Breast epithelium (tissue), 3 donors: ENCODE measurements at regions not wholly inside any gene's neighbourhood (a gene's known extent, or its start where the extent isn't known, plus 50 kb on each side); places are given as distances from the start of the nearest gene placed in this dataset.

Source experiments
- CTCF ChIP-seq, 3 donors: fragments of 450-650 bp; IDR thresholded peaks; one replicate each; pipeline ENCODE4 v1.5.1; 2016 to 2017; ENCODE audit warnings: antibody characterized with exemption in 3 of 3, mild to moderate bottlenecking in 3 of 3, moderate library complexity in 3 of 3
- POLR2A ChIP-seq: fragments of 450-650 bp; IDR thresholded peaks from one replicate; pipeline ENCODE4 v1.6.1; 2016; ENCODE audit warnings: antibody characterized with exemption, mild to moderate bottlenecking, moderate library complexity

- TF ChIP-seq CTCF (IDR thresholded peaks at IDR 0.05): no peak
- TF ChIP-seq POLR2A: no peak
Observed at GRCh38 chr2:72034353-72035095, 113.1 kb downstream of the CYP26B1 start.
